ENCODE measurements at regions not wholly inside any gene's neighbourhood (a gene's known extent, or its start where the extent isn't known, plus 50 kb on each side); places are given as distances from the start of the nearest gene placed in this dataset.

DNA sequence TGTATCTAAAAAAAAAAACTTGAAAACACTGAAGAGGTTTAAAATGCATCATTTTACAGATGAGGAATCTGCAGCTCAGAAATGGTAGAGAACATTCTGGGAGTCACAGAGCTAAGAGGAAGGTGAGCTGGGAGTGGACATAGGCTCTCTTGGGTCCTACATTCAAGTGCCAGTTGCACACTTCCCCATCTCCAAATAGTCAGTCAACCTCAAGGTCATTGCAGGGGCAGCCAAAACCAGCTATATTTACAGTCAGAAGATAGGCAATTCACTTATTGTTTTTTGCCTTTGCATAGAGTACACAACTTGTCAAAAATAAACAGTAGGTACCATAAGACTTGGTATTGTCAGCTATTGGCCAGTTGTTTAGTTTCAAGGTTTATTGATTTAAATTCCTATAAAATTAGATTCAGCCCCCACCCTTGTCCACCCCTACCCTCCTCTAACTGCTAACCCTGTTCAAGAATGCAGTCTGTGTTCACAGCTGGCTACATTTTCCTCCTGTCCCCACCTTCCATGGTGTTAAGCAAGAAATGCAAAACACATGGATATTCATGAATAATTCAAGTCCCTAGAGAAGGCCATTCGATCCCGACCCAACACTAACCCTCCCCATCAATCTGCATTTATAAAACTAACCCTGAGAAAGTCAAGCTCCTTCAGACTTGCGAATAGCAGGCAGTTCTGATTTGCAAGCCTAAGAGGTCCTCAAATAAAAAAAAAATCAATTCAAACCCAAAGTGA lies 567.0 kb upstream of the MCTP2 start:
- no peak for DNase-seq (ENCODE audit: low read depth in 1 of 2, low spot score in 1 of 2)

DNA sequence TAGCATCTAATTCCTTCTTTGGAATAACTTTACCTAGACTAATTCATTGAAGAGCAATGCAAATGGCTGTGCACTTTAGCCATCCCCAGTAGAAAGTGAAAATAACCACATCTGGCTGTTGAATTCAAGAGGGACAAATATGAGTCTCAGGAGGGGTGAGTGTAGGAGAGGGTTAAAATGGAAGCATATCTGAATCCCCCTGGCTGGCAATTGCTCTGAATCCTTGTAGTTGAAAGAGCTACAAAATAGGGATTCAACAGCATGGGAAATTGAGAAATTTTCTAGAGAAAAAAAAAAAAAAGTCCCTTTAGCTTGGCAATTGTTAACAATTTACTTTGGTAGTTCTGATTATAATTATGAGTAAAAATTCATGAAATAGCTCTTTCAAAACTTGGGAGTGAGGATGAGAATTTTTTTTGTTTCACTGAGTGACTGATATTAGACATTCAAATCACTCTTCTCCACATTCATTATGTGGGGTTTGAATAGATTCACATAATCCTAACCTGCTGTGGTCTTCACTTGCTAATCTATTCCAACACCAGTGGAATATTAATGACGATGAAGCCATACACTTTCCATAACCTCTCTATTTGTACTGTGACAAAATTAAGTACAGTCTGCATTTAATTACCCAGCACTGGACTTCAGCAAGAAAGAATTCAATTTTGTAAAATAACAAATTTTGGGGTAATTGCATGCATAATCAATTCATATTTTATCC lies 569.0 kb upstream of the MCTP2 start:
- DNase-seq (ENCODE audit: low read depth in 1 of 2, low spot score in 1 of 2): no peak

- DNase-seq (ENCODE audit: low read depth in 1 of 2, low spot score in 1 of 2): no peak
Observed at GRCh38 chr15:93658026-93658816, 569.2 kb upstream of the RGMA start.

DNA sequence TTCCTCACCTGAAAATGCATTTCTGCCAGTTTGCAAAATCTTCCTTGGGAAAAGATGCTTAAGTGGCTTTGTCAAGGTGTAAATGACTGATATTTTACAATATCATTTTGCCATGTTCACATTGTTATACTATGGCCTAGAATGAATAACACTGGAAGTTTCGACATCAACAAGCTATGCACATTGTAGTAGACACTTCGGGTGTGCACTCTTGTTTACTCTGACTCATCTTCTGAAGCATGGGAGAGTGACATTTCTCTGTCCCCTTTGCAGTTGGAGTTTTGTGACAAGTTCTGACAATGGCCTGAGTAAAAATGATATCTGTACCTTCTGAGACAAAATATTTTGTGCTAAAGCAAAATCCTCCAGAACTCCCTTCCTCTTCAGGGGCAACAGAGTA lies 567.0 kb upstream of the RGMA start:
- no peak for DNase-seq (ENCODE audit: low read depth in 1 of 2, low spot score in 1 of 2)

- DNase-seq (ENCODE audit: low read depth in 1 of 2, low spot score in 1 of 2): no peak
Observed at GRCh38 chr15:93649691-93650235, 560.8 kb upstream of the RGMA start.

- no peak for DNase-seq (ENCODE audit: low read depth in 1 of 2, low spot score in 1 of 2)
Observed at GRCh38 chr15:93646193-93646592, 557.2 kb upstream of the RGMA start.

DNA sequence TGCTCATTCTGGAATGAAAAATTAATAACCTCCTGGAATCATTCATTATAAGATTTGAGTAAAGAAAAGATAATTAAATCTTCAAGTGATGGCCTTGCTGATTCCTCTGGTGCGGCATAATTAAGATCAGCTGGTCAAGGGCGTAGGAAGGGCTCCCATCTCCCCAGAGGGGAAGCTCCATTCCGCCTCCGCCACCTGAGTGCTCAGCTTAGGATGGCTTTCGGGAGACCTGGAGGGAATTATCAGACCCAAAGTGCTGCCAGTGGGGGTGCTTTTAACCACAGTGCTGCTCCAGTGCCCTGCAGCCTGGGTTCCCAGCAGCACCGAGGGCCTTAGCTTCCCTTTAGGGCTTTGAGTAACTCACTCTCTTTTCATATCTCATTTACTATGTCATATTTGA lies 556.6 kb upstream of the RGMA start:
- no peak for DNase-seq (ENCODE audit: low read depth in 1 of 2, low spot score in 1 of 2)

GRCh38 chr15:93644595-93644994 lies 555.6 kb upstream of the RGMA start:
- DNase-seq (ENCODE audit: low read depth in 1 of 2, low spot score in 1 of 2): no peak

- no peak for DNase-seq (ENCODE audit: low read depth in 1 of 2, low spot score in 1 of 2)
Observed at GRCh38 chr15:93640411-93640962, 551.5 kb upstream of the RGMA start.

DNA sequence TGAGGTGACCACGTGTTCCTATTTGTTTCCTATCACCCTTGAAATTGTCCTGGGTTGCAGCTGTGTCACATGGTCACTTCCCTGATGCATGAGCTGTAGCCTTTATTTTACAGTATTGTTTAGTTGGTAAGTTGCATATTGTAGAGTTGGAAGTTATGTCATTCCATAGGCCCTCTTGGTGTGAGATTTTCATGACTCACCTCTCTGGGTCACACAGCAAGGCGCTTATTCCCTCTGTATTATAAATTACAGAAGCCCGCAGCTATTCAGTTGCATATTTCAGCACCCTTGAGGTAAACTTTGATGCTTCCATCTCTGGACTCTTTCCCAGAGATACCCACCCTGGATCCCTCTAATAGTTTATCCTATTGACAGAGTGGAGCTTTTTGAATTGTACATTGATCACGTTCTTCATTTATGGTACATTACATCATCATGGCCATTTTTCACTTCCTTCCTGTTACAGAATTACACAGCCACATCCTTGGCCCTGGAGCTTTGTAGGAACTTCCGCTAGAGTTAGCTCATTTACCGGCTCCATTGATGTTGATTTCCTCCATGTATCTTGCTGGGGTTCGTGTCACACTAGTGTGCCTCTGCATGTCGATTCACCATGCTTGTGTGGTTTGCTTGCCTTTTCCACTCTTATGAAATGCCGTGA lies 543.1 kb upstream of the RGMA start:
- no peak for DNase-seq (ENCODE audit: low read depth in 1 of 2, low spot score in 1 of 2)

DNA sequence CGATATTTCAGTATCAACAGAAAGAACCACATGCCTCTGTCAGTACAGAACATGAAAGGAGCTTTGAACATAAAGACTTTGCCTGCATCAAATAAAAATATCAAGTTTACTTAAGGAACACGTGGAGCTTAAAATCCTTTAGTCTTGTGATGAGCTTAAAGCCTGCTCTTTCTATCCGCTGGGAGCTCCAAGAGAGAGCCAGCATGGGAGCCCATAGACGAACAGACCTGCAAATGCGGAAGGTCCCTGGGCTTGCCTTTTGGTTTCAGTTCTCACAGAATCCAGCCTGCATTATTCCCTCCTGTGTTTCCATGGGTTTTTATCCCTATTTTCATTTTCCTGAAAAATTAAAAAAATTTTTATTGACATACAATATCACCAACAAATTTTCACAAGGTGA lies 530.6 kb upstream of the RGMA start:
- DNase-seq (ENCODE audit: low read depth in 1 of 2, low spot score in 1 of 2): no peak

DNA sequence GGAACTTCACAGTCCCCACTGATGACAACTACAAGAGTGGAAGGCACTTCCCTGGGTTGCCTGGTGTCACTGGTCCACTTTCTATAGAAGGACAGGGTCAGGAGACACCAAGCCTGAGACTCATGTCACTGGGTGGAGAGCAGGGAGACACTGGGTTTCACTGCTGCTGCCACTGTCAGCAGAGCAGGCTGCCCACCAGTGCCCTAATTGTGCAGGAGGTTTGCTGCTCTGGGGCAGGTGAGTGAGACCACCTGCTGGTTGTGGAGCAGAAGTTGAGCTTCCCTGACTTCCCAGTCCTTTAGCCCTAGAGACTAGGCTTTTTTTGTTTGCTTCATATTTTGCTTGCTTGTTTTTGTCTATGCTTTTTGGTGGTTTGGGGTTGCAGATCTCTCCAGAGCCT lies 528.4 kb upstream of the RGMA start:
- DNase-seq (ENCODE audit: low read depth in 1 of 2, low spot score in 1 of 2): no peak

GRCh38 chr15:93614386-93615104 lies 525.5 kb upstream of the RGMA start:
- DNase-seq (ENCODE audit: low read depth in 1 of 2, low spot score in 1 of 2): no peak

- no peak for DNase-seq (ENCODE audit: low read depth in 1 of 2, low spot score in 1 of 2)
Observed at GRCh38 chr15:93613386-93613785, 524.4 kb upstream of the RGMA start.

DNA sequence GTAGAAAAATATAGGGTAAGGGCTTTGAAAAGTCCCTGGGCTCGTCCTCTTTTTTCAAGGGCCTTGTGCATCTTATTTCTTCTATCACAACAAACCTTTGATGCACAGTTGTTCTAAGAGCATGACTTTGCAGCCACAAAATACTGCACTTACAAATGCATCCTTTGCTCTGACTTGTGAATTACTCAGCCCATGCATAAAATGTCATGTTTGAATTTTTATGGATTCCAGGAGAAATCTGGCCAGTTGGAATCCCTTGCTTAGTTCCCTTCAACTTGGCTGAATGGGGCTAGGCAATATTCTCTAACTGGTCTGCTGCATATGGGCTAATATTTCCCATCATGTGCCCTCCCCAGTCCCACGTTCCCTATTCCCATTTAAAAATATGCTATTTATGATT lies 523.9 kb upstream of the RGMA start:
- no peak for DNase-seq (ENCODE audit: low read depth in 1 of 2, low spot score in 1 of 2)

DNA sequence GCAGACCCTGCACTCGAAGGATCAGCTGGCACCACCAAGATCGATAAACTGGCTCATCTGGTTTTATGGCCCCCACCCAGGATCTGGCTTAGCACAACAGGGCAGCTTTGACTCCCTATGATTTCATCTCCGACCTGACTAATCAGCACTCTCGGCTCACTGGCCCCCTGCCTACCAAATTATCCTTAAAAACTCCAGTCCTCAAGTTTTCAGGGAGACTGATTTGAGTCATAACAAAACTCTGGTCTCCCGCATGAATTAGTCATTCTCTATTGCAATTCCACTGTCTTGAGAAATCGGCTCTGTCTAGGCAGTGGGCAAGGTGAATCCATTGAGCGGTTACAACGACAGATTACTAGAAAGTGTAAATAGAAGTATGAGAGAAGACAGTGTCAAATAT lies 521.9 kb upstream of the RGMA start:
- DNase-seq (ENCODE audit: low read depth in 1 of 2, low spot score in 1 of 2): no peak

- no peak for DNase-seq (ENCODE audit: low read depth in 1 of 2, low spot score in 1 of 2)
Observed at GRCh38 chr15:93608643-93609148, 519.7 kb upstream of the RGMA start.

DNA sequence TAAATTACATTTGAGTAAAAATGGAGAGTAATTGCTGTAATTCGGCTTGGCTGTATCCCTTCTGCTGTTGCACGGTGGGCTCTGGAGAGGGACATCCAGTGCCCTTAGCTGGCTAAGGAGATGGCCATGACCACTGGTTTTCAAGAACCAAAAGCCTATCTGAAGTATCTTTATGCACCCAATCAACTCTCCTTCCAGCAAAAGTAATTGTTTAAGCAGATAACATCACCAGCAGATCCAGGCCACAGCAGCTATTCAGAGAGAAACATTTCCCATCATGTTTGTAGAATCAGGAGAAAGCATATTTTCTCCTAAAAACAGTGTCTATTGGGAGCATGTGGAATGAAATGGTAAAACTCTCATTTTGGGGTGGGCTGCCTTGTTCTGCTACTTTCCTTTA lies 514.5 kb upstream of the RGMA start:
- DNase-seq (ENCODE audit: low read depth in 1 of 2, low spot score in 1 of 2): no peak

GRCh38 chr15:93587059-93587521 lies 498.1 kb upstream of the RGMA start:
- DNase-seq (ENCODE audit: low read depth in 1 of 2, low spot score in 1 of 2): no peak

DNA sequence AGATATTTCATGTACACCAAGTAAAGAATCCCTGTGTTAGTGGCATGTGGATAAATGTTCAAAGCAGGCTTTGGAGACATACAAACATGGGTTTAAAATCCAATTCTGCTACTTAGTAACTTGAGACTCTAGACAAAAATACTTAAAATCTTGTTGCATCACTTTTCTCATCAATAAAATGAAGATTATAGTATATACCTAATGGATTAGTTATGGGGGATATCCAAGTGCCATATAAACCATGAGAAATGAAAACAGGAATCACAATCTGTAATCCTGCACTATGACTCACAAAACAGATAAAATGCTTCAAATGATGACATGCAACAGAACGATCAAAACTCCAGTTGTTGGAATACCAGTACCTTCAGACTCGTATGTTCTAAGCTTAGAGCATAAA lies 496.0 kb upstream of the RGMA start:
- DNase-seq (ENCODE audit: low read depth in 1 of 2, low spot score in 1 of 2): no peak
